ENCODE measurements at regions not wholly inside any gene's neighbourhood (a gene's known extent, or its start where the extent isn't known, plus 50 kb on each side); places are given as distances from the start of the nearest gene placed in this dataset.

DNA sequence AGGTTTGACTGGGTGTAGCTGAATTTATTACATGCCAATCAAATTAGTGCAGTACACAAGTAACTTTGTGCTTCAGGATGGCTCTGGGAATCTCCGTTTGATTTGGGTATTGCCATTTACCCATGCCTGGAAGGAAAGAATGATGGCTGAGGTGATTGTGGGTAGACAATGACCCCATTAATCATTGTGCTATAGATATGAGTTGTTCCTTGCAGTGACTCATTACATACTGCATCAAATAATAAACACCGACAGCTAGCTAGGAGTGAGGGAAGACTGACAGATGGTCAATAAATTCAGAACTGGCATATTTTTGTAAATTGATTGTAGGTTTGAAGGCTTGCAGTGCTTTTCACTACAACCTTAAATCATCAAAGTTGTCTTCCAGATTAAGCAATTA lies 1069.5 kb downstream of the DIAPH3 start:
- H3K4me3 ChIP-seq (ENCODE audit: low read depth, low read length): no peak overlapping the region
- no peaks in the 10 kb centered on the region for H3K9me3 ChIP-seq (ENCODE audit: control insufficient read depth, insufficient read depth, low read depth, low read length)
- no peaks in the 10 kb centered on the region for H3K36me3 ChIP-seq (ENCODE audit: control insufficient read depth in 2 of 2, insufficient read depth in 1 of 2, low read length in 2 of 2)
- no peaks in the 10 kb centered on the region for H3K4me1 ChIP-seq (ENCODE audit: control insufficient read depth, insufficient read depth, low read length)
- POLR2A ChIA-PET: no interaction called here
- no peak overlapping the region for H3K27ac ChIP-seq (ENCODE audit: extremely low read depth, low read depth, low read length)
- CTCF ChIA-PET: no interaction called here
- TF ChIP-seq ZNF404 (tag by site-specific recombination; IDR thresholded peaks at IDR 0.05) (no peak), ZNF184 (tag by site-specific recombination; IDR thresholded peaks at IDR 0.05) (no peak), TSHZ1 (tag by site-specific recombination; IDR thresholded peaks at IDR 0.05; ENCODE audit: borderline replicate concordance) (no peak), GLI2 (tag by site-specific recombination; IDR thresholded peaks at IDR 0.05; ENCODE audit: borderline replicate concordance, low read depth) (no peak), ZNF621 (tag by site-specific recombination; IDR thresholded peaks at IDR 0.05) (no peak), PRDM10 (tag by site-specific recombination; IDR thresholded peaks at IDR 0.05) (no peak), ZNF629 (tag by site-specific recombination; IDR thresholded peaks at IDR 0.05) (no peak), ZNF518A (tag by site-specific recombination; conservative IDR thresholded peaks at IDR 0.05; ENCODE audit: low read depth) (no peak), ZNF266 (tag by site-specific recombination; IDR thresholded peaks at IDR 0.05; ENCODE audit: low read depth) (no peak), SP3 (tag by site-specific recombination; IDR thresholded peaks at IDR 0.05) (no peak), EGR2 (tag by site-specific recombination; IDR thresholded peaks at IDR 0.05; ENCODE audit: low read depth) (no peak), ZNF148 (tag by site-specific recombination; IDR thresholded peaks at IDR 0.05; ENCODE audit: borderline replicate concordance) (no peak), OVOL3 (tag by site-specific recombination; IDR thresholded peaks at IDR 0.05) (no peak), ZNF16 (tag by site-specific recombination; IDR thresholded peaks at IDR 0.05; ENCODE audit: low read depth) (no peak)
- TF ChIP-seq, protein P1, sequence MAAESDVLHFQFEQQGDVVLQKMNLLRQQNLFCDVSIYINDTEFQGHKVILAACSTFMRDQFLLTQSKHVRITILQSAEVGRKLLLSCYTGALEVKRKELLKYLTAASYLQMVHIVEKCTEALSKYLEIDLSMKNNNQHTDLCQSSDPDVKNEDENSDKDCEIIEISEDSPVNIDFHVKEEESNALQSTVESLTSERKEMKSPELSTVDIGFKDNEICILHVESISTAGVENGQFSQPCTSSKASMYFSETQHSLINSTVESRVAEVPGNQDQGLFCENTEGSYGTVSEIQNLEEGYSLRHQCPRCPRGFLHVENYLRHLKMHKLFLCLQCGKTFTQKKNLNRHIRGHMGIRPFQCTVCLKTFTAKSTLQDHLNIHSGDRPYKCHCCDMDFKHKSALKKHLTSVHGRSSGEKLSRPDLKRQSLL (tag by site-specific recombination; IDR thresholded peaks at IDR 0.05): no peak

Measured in HEK293 (cell line).